GM12878 (cell line): ENCODE measurements at regions not wholly inside any gene's neighbourhood (a gene's known extent, or its start where the extent isn't known, plus 50 kb on each side); places are given as distances from the start of the nearest gene placed in this dataset.

Experiments
- ATAC-seq: fragments of 200-7000 bp; cut with Tn5 transposase; 3 replicates; pipeline ENCODE4 v1.9.1; 2020; ENCODE audit warnings: mild to moderate bottlenecking, moderate library complexity
- BruUV-seq: library from RNA; stranded (reverse); fragments of 400-500 nt; replicated peaks from 2 replicates; lab custom pipeline; 2021; lab: Mats Ljungman, UMichigan
- CTCF ChIA-PET: fragments of 300-600 bp; sonication (Branson Sonifier 250); formaldehyde crosslinking; extraction: SDS; loops from one replicate; lab custom pipeline; 2021; ENCODE audit warnings: inconsistent platforms; lab: Yijun Ruan, JAX
- POLR2A ChIA-PET: fragments of 350-600 bp; formaldehyde crosslinking; extraction: SDS; loops from one replicate; lab custom pipeline; 2021; ENCODE audit warnings: inconsistent platforms; lab: Charles Lee
- RAD21 ChIA-PET: fragments of 300-600 bp; sonication (Branson Sonifier 250); formaldehyde crosslinking; loops from one replicate; lab custom pipeline; 2023; ENCODE audit warnings: antibody characterized with exemption; ENCODE audit not compliant: unreplicated experiment; lab: Charles Lee
- SMC1A ChIA-PET: fragments of 300-600 bp; sonication (Branson Sonifier 250); formaldehyde crosslinking; loops from one replicate; lab custom pipeline; 2023; ENCODE audit not compliant: unreplicated experiment, uncharacterized antibody; lab: Charles Lee
- DNase-seq: peaks from one replicate; pipeline ENCODE4 v3.0.0-alpha.2; 2011; ENCODE audit warnings: low read depth, low spot score
- FAIRE-seq: peaks from 3 replicates; lab custom pipeline; 2011; peaks lifted over from hg19 to GRCh38; lab: Jason Lieb, UNC
- H2AFZ ChIP-seq: 2 replicates; pipeline ENCODE4 v1.6.0; 2011; ENCODE audit warnings: low read depth, low read length, control low read depth; ENCODE audit not compliant: control insufficient read depth
- H3K27ac ChIP-seq: 2 replicates; pipeline ENCODE4 v1.5.1; 2011; ENCODE audit warnings: control low read depth; ENCODE audit not compliant: control insufficient read depth, insufficient read depth
- H3K27me3 ChIP-seq, 2 experiments: replicated peaks in 1 of 2; 2 replicates each; pipeline versions ENCODE4 v1.6.0 to v1.6.1; 2011; ENCODE audit warnings: low read length in 1 of 2; ENCODE audit not compliant: control insufficient read depth in 2 of 2, insufficient read depth in 2 of 2
- H3K36me3 ChIP-seq, 2 experiments: 2 replicates each; pipeline ENCODE4 v1.5.1; 2011; ENCODE audit warnings: low read length in 1 of 2; ENCODE audit not compliant: control insufficient read depth in 2 of 2, insufficient read depth in 2 of 2
- H3K4me1 ChIP-seq: 2 replicates; pipeline ENCODE4 v1.6.1; 2011; ENCODE audit warnings: mild to moderate bottlenecking, low read length, moderate library complexity, mixed read lengths; ENCODE audit not compliant: control insufficient read depth, insufficient read depth
- H3K4me2 ChIP-seq: 2 replicates; pipeline ENCODE4 v1.6.0; 2011; ENCODE audit warnings: control low read depth; ENCODE audit not compliant: control insufficient read depth, insufficient read depth
- H3K4me3 ChIP-seq: fragments of 200-600 bp; sonication (generic); 2 replicates; pipeline ENCODE4 v1.5.1; 2016
- H3K79me2 ChIP-seq: 2 replicates; pipeline ENCODE4 v1.6.0; 2011; ENCODE audit warnings: low read length; ENCODE audit not compliant: control insufficient read depth, insufficient read depth
- H3K9ac ChIP-seq: 2 replicates; pipeline ENCODE4 v1.8.0; 2011; ENCODE audit warnings: low read length, control low read depth, mixed read lengths; ENCODE audit not compliant: control insufficient read depth, insufficient read depth
- H3K9me3 ChIP-seq: replicated peaks from 3 replicates; pipeline ENCODE4 v1.5.1; 2011; ENCODE audit warnings: mild to moderate bottlenecking, low read length; ENCODE audit not compliant: control insufficient read depth, insufficient read depth
- H4K20me1 ChIP-seq: 2 replicates; pipeline ENCODE4 v1.6.0; 2011; ENCODE audit not compliant: control insufficient read depth, insufficient read depth
- CHD1 ChIP-seq: IDR thresholded peaks from 2 replicates; pipeline ENCODE4 v1.6.1; 2012; ENCODE audit warnings: low read depth, low read length, improper control_type of control experiment
- HDGF ChIP-seq: fragments of 450-650 bp; IDR thresholded peaks from 2 replicates; pipeline ENCODE4 v1.6.1; 2016; ENCODE audit warnings: antibody characterized with exemption
- IKZF2 ChIP-seq, 2 experiments: fragments of 450-650 bp; IDR thresholded peaks; 2 replicates each; pipeline ENCODE4 v1.6.1; 2017; ENCODE audit warnings: mild to moderate bottlenecking in 2 of 2, moderate library complexity in 2 of 2
- JUND ChIP-seq: IDR thresholded peaks from 2 replicates; pipeline ENCODE4 v1.6.1; 2012; ENCODE audit warnings: low read depth, mild to moderate bottlenecking, low read length, improper control_type of control experiment, moderate library complexity
- KAT2A ChIP-seq: conservative IDR thresholded peaks from 2 replicates; pipeline ENCODE4 v1.6.1; 2011; ENCODE audit warnings: low read depth, low read length; ENCODE audit not compliant: control insufficient read depth
- MAX ChIP-seq: IDR thresholded peaks from 2 replicates; pipeline ENCODE4 v1.6.1; 2012; ENCODE audit warnings: low read depth, low read length, improper control_type of control experiment
- MLLT1 ChIP-seq: fragments of 450-650 bp; IDR thresholded peaks from 2 replicates; pipeline ENCODE4 v1.6.1; 2016; ENCODE audit warnings: mild to moderate bottlenecking
- MYB ChIP-seq: fragments of 150-350 bp; IDR thresholded peaks from 2 replicates; pipeline ENCODE4 v1.6.1; 2014; ENCODE audit warnings: mild to moderate bottlenecking, low read depth, low read length, borderline replicate concordance
- RBBP5 ChIP-seq: fragments of 200-600 bp; sonication (generic); conservative IDR thresholded peaks from 2 replicates; pipeline ENCODE4 v1.6.1; 2016
- ZNF687 ChIP-seq: fragments of 450-650 bp; IDR thresholded peaks from 2 replicates; pipeline ENCODE4 v1.6.1; 2017; ENCODE audit warnings: mild to moderate bottlenecking, moderate library complexity
- WGBS: methylation state at CpG from one replicate; pipeline ENCODE4 v1.1.6; 2016; ENCODE audit warnings: low lambda C conversion rate; ENCODE audit not compliant: insufficient replicate concordance, insufficient coverage; ENCODE audit errors: missing lambda C conversion rate; 5-methylcytosine and 5-hydroxymethylcytosine counted together
- in situ Hi-C: fragments of 300-500 bp; cut with MboI; formaldehyde crosslinking; loops from 9 replicates; pipeline ENCODE4 v1.14.3; 2018; ENCODE audit warnings: mixed read lengths
- intact Hi-C: fragments of 100-400 bp; cut with micrococcal nuclease; formaldehyde crosslinking; loops from one replicate; pipeline ENCODE4 v1.14.2; 2022; ENCODE audit not compliant: unreplicated experiment

- TF ChIP-seq ZNF687: no peak
- no peak for TF ChIP-seq MYB
- no peak for TF ChIP-seq KAT2A
- no peak for TF ChIP-seq MAX
Observed at GRCh38 chr2:145265244-145265643, 745.3 kb upstream of the ZEB2 start (continued).

- RAD21 ChIA-PET: no interaction called here
- Histone ChIP-seq H3K9ac (no peak overlapping the region), H3K36me3 (no peaks in the 10 kb centered on the region), H3K27ac (no peak overlapping the region), H3K4me2 (no peak overlapping the region), H3K4me3 (no peak overlapping the region)
- WGBS: 46% methylated on average over 2 of the region's 2 CpGs
- intact Hi-C loops (no loop called here), in situ Hi-C loops (no loop called here)
- no TSS peak for BruUV-seq
- SMC1A ChIA-PET: no interaction called here
- no peak for FAIRE-seq
- no peak for TF ChIP-seq ZNF687
- TF ChIP-seq CHD1: no peak
- no peak for TF ChIP-seq JUND
- TF ChIP-seq HDGF: no peak
- no peak for TF ChIP-seq IKZF2 (IDR thresholded peaks at IDR 0.05)
- TF ChIP-seq RBBP5: no peak
- TF ChIP-seq MLLT1: no peak
- TF ChIP-seq, all 136 proteins: peak for 0
- ATAC-seq (no peak), DNase-seq (no peak)
- Histone ChIP-seq H3K4me1 (no peaks in the 10 kb centered on the region), H3K79me2 (no peaks in the 10 kb centered on the region), H3K27me3 (no peaks in the 10 kb centered on the region), H4K20me1 (no peaks in the 10 kb centered on the region), H2AFZ (no peak overlapping the region), H3K9me3 (no peaks in the 10 kb centered on the region)
- ChIA-PET POLR2A (no interaction called here), CTCF (no interaction called here)
Observed at GRCh38 chr2:145260674-145261073, 740.8 kb upstream of the ZEB2 start.
